Islet of Langerhans (tissue), 1 donor: ENCODE measurements at regions not wholly inside any gene's neighbourhood (a gene's known extent, or its start where the extent isn't known, plus 50 kb on each side); places are given as distances from the start of the nearest gene placed in this dataset.
"Not testable (repeated sequence)": the region's sequence is repeated elsewhere in the genome, so short reads cannot be mapped to it uniquely, and the experiment has no call there.

Experiments used
- FAIRE-seq: peaks from one replicate; lab custom pipeline; 2011; peaks lifted over from hg19 to GRCh38; lab: Jason Lieb, UNC

- FAIRE-seq, result no peak
Observed at GRCh38 chr14:106276326-106277267, 750.2 kb downstream of the TMEM121 start.

DNA sequence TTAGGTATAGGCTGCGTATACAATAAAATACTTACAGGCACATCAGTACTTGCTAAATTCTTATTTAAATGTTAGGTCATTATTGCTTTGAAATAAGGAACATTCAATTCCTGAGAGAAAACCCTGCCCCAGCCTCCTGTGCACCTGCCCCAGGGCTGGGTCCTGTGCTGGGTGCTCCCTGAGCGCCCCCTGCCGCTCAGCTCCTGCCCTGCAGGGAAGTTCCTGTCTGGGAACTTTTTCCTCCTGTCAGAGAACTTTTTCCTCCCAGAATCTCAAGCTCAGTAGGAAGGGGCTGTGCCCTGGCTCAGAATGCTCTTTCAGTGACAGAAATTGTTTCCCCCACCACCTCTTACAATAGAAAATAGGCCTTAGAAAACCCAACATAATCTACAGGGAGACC lies 751.1 kb downstream of the TMEM121 start:
- no peak for FAIRE-seq

DNA sequence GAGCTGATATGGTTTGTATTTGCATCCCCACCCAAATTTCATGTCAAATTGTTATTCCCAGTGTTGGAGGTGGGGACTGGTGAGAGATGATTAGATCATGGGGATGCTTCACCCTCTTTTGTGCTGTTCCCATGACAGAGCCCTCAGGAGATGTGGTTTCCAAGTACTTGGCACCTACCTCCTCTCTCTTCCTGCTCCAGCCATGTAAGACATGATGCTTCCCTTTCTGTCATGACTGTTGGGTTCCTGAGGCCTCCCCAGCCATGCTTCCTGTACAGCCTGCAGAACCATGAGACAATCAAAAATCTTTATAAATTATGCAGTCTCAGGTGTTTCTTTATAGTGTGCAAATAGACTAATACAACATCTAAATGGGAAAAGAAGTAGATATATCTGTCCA lies 754.5 kb downstream of the TMEM121 start:
- FAIRE-seq, result no peak

- no peak for FAIRE-seq
Observed at GRCh38 chr14:106286697-106287290, 760.4 kb downstream of the TMEM121 start.

GRCh38 chr14:106287506-106287905 lies 761.1 kb downstream of the TMEM121 start:
- FAIRE-seq, result no peak

- no peak for FAIRE-seq
Observed at GRCh38 chr14:106291626-106292025, 765.2 kb downstream of the TMEM121 start.

GRCh38 chr14:106294324-106294723 lies 767.9 kb downstream of the TMEM121 start:
- no peak for FAIRE-seq

- not testable (repeated sequence) for FAIRE-seq
Observed at GRCh38 chr14:106300951-106301510, 774.6 kb downstream of the TMEM121 start.

- not testable (repeated sequence) for FAIRE-seq
Observed at GRCh38 chr14:106301609-106302008, 775.2 kb downstream of the TMEM121 start.

DNA sequence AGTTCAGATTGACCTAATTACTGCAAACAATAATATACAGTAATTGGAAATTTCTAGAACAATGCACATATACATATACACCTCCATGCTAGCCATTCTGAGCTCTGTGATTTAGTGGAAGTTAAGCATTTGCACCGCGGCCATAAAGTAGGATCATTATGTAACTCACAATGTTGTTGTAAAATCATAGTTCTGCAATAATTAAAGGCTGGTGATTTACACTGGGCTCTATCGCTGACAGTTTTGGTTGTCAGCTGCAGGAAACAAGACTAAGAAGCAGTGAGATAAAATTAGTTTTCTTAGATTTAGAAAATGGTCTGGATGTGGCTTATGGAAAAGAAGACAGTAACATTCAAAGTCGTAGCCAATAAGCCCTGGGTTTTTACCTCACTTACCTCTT lies 776.3 kb downstream of the TMEM121 start:
- no peak for FAIRE-seq

DNA sequence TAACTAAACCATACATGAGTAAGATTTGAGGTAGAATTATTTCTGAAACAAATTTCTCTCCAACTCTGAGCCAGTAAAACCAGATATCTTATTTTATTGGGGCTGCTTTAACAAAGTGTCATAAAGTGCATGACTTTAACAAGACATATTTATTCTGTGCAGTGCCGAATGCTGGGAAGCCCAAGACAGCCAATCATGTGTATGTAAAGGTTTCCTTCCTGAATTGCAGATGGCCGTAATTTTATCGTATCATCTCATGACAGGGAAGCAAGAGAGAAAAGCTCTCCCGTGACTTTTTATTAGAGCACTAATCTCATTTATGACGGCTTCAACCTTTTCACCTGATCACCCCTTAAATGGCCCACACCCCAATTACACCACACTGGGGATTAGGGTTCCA lies 777.9 kb downstream of the TMEM121 start:
- FAIRE-seq, result no peak

GRCh38 chr14:106308839-106309389 lies 782.5 kb downstream of the TMEM121 start:
- no peak for FAIRE-seq

GRCh38 chr14:106309423-106309822 lies 783.0 kb downstream of the TMEM121 start:
- FAIRE-seq, result no peak

GRCh38 chr14:106315436-106315835 lies 789.1 kb downstream of the TMEM121 start:
- no peak for FAIRE-seq

DNA sequence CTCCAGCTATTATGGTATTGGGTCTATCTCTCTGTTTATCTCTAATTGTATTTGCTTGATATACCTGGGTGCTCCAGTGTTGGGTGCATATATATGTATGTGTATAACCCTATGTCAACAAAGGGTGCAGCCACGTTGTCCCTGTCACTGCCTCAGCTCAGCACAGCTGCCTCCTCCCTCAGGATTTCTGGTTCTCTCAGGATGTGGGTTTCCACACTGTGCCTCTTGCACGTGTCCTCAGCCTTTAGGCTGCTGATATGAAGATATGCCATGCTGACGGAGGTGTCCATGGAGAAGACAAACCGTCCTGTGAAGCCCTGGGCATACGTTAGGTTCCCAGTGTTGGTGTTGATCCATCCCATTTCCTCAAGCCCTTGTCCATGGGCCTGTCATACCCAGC lies 791.2 kb downstream of the TMEM121 start:
- no peak for FAIRE-seq

- no peak for FAIRE-seq
Observed at GRCh38 chr14:106318700-106319099, 792.3 kb downstream of the TMEM121 start.

- FAIRE-seq, result not testable (repeated sequence)
Observed at GRCh38 chr14:106323970-106324369, 797.6 kb downstream of the TMEM121 start.

GRCh38 chr14:106327234-106327633 lies 800.9 kb downstream of the TMEM121 start:
- no peak for FAIRE-seq

DNA sequence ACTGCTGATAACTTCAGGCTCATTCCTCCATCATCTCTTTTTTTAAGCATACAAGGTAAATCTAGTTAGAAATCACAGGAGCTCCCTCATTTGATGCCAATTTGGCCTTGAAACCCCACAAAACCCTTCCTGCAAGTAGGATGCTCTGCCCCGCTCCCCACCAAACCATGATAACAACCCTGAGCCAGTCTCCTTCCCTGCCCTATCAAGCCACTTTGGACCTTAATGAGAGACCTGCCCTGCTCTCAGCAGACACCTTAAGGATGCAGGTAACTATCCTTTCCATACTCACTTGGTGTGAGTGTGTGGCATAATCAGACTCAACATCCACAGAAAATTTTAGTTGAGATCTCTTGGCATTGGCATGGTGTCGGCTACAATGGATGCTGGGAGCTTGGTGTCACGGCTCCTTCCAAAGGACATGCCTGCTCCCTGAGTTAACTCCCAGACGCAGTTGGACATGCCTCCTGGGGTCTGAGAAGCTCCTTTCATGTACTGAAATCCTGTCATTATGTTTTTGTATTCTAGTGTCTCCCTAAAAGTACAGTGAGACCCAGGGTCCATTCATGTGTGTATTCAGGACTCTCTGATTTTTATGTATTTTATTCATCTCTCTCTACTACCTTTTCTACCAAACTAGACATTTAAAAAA lies 801.4 kb downstream of the TMEM121 start:
- not testable (repeated sequence) for FAIRE-seq

DNA sequence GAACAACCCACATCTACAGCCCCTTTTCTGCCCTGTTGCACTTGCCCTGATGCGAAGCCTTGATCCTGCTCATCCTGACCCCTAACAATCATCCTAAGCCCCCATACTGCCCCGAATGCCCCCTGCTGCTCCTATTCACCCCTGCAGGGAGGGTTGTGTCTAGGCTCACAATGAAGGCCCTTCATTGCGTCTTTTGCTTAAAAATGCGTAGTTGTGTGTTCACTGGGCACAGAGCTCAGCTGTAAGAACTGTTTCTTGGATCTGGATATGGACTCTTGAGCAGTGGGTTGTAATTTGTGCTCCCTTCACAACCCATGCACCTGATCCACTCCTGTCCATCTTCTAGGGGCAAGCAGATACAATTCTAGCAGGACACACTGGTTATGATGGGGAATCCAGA lies 802.9 kb downstream of the TMEM121 start:
- FAIRE-seq, result not testable (repeated sequence)

- not testable (repeated sequence) for FAIRE-seq
Observed at GRCh38 chr14:106329987-106330774, 803.8 kb downstream of the TMEM121 start.
